HUES64 (cell line): ENCODE measurements at regions not wholly inside any gene's neighbourhood (a gene's known extent, or its start where the extent isn't known, plus 50 kb on each side); places are given as distances from the start of the nearest gene placed in this dataset.
"Not testable (repeated sequence)": the region's sequence is repeated elsewhere in the genome, so short reads cannot be mapped to it uniquely, and the experiment has no call there.

Source experiments
- H3K27ac ChIP-seq: 2 replicates; pipeline ENCODE4 v1.7.0; 2013; ENCODE audit warnings: low read depth, low read length, inconsistent platforms
- H3K27me3 ChIP-seq: 2 replicates; pipeline ENCODE4 v1.6.1; 2013; ENCODE audit warnings: mild to moderate bottlenecking, low read length; ENCODE audit not compliant: insufficient read depth
- H3K36me3 ChIP-seq: 2 replicates; pipeline ENCODE4 v1.6.1; 2013; ENCODE audit warnings: mild to moderate bottlenecking, low read length; ENCODE audit not compliant: insufficient read depth
- H3K4me1 ChIP-seq: 2 replicates; pipeline ENCODE4 v1.6.1; 2013; ENCODE audit warnings: mild to moderate bottlenecking, low read length, moderate library complexity; ENCODE audit not compliant: insufficient read depth
- H3K4me3 ChIP-seq: 2 replicates; pipeline ENCODE4 v1.5.1; 2013; ENCODE audit warnings: mild to moderate bottlenecking, low read length, moderate library complexity
- H3K9ac ChIP-seq: 2 replicates; pipeline ENCODE4 v1.6.1; 2013; ENCODE audit warnings: mild to moderate bottlenecking, low read depth, low read length
- H3K9me3 ChIP-seq: 2 replicates; pipeline ENCODE4 v1.6.1; 2013; ENCODE audit warnings: low read depth, low read length; ENCODE audit not compliant: insufficient read depth
- WGBS: fragments of 150-250, 120-280 bp; methylation state at CpG from one replicate; pipeline ENCODE4 v1.1.7; 2013; ENCODE audit warnings: missing lambda C conversion rate; 5-methylcytosine and 5-hydroxymethylcytosine counted together

- Histone ChIP-seq H3K4me3 (no peak overlapping the region), H3K9ac (no peak overlapping the region), H3K36me3 (no peaks in the 10 kb centered on the region), H3K4me1 (peaks cover 18% of the 10 kb centered on the region), H3K9me3 (no peaks in the 10 kb centered on the region), H3K27ac (no peak overlapping the region), H3K27me3 (no peaks in the 10 kb centered on the region)
- 97% methylated on average over 4 of the region's 4 CpGs for WGBS
Observed at GRCh38 chr7:110281362-110281761, 809.6 kb upstream of the LRRN3 start.

- WGBS, result 94% methylated on average over 2 of the region's 2 CpGs
- Histone ChIP-seq H3K9ac (no peak overlapping the region), H3K4me1 (peaks cover 18% of the 10 kb centered on the region), H3K27me3 (no peaks in the 10 kb centered on the region), H3K9me3 (no peaks in the 10 kb centered on the region), H3K4me3 (no peak overlapping the region), H3K27ac (no peak overlapping the region), H3K36me3 (no peaks in the 10 kb centered on the region)
Observed at GRCh38 chr7:110283056-110283455, 807.9 kb upstream of the LRRN3 start.

- no peaks in the 10 kb centered on the region for H3K9me3 ChIP-seq
- H3K4me3 ChIP-seq, result no peak overlapping the region
- H3K27ac ChIP-seq, result no peak overlapping the region
- H3K36me3 ChIP-seq, result no peaks in the 10 kb centered on the region
- no peaks in the 10 kb centered on the region for H3K4me1 ChIP-seq
- WGBS, result 96% methylated on average over 1 of the region's 2 CpGs
- no peaks in the 10 kb centered on the region for H3K27me3 ChIP-seq
- H3K9ac ChIP-seq, result no peak overlapping the region
Observed at GRCh38 chr7:110291430-110291829, 799.5 kb upstream of the LRRN3 start.

- no peaks in the 10 kb centered on the region for H3K27me3 ChIP-seq
- H3K4me1 ChIP-seq, result no peaks in the 10 kb centered on the region
- H3K9ac ChIP-seq, result no peak overlapping the region
- peaks cover 7% of the 10 kb centered on the region; the same call in 1 of the 2 replicates for H3K9me3 ChIP-seq
- no peaks in the 10 kb centered on the region for H3K36me3 ChIP-seq
- WGBS, result 83% methylated on average over 1 of the region's 1 CpG
- no peak overlapping the region for H3K27ac ChIP-seq
- H3K4me3 ChIP-seq, result no peak overlapping the region
Observed at GRCh38 chr7:110296321-110296720, 794.6 kb upstream of the LRRN3 start.

- Histone ChIP-seq H3K27me3 (no peaks in the 10 kb centered on the region), H3K4me1 (peaks cover 7% of the 10 kb centered on the region; the same call in 1 of the 2 replicates), H3K27ac (no peak overlapping the region), H3K36me3 (no peaks in the 10 kb centered on the region), H3K9me3 (peaks cover 13% of the 10 kb centered on the region), H3K4me3 (no peak overlapping the region), H3K9ac (no peak overlapping the region)
- WGBS, result 92% methylated on average over 1 of the region's 1 CpG
Observed at GRCh38 chr7:110307776-110308175, 783.2 kb upstream of the LRRN3 start.

GRCh38 chr7:110308791-110309190, 782.1 kb upstream of the LRRN3 start:
- H3K9me3 ChIP-seq, result peaks cover 13% of the 10 kb centered on the region
- H3K4me1 ChIP-seq, result no peaks in the 10 kb centered on the region
- 94% methylated on average over 5 of the region's 5 CpGs for WGBS

GRCh38 chr7:110309941-110310340, 781.0 kb upstream of the LRRN3 start:
- no peaks in the 10 kb centered on the region for H3K36me3 ChIP-seq
- H3K4me1 ChIP-seq, result no peaks in the 10 kb centered on the region
- H3K27ac ChIP-seq, result no peak overlapping the region
- no peaks in the 10 kb centered on the region for H3K27me3 ChIP-seq
- no peak overlapping the region for H3K9ac ChIP-seq
- H3K4me3 ChIP-seq, result no peak overlapping the region
- peaks cover 13% of the 10 kb centered on the region for H3K9me3 ChIP-seq

More at GRCh38 chr7:110308791-110309190, 782.1 kb upstream of the LRRN3 start:
- no peak overlapping the region for H3K4me3 ChIP-seq
- no peak overlapping the region for H3K9ac ChIP-seq
- no peak overlapping the region for H3K27ac ChIP-seq
- no peaks in the 10 kb centered on the region for H3K27me3 ChIP-seq
- H3K36me3 ChIP-seq, result no peaks in the 10 kb centered on the region

- no peak overlapping the region for H3K9ac ChIP-seq
- H3K27me3 ChIP-seq, result no peaks in the 10 kb centered on the region
- H3K9me3 ChIP-seq, result peaks cover 13% of the 10 kb centered on the region
- no peak overlapping the region for H3K4me3 ChIP-seq
- H3K4me1 ChIP-seq, result no peaks in the 10 kb centered on the region
- H3K36me3 ChIP-seq, result no peaks in the 10 kb centered on the region
- no peak overlapping the region for H3K27ac ChIP-seq
- 64% methylated on average over 3 of the region's 3 CpGs for WGBS
Observed at GRCh38 chr7:110311556-110311955, 779.4 kb upstream of the LRRN3 start.

- no peak overlapping the region for H3K4me3 ChIP-seq
- H3K27me3 ChIP-seq, result no peaks in the 10 kb centered on the region
- no peak overlapping the region for H3K9ac ChIP-seq
- H3K9me3 ChIP-seq, result peaks cover 19% of the 10 kb centered on the region
- no peak overlapping the region for H3K27ac ChIP-seq
- WGBS, result 97% methylated on average over 1 of the region's 2 CpGs
- peaks cover 7% of the 10 kb centered on the region; the same call in 1 of the 2 replicates for H3K4me1 ChIP-seq
- H3K36me3 ChIP-seq, result no peaks in the 10 kb centered on the region
Observed at GRCh38 chr7:110317541-110318265, 773.2 kb upstream of the LRRN3 start.

- H3K4me3 ChIP-seq, H3K9ac ChIP-seq, H3K27ac ChIP-seq, H3K36me3 ChIP-seq, H3K4me1 ChIP-seq, H3K27me3 ChIP-seq: not testable (repeated sequence)
- WGBS, result 94% methylated on average over 5 of the region's 5 CpGs
- peaks cover 19% of the 10 kb centered on the region for H3K9me3 ChIP-seq
Observed at GRCh38 chr7:110320285-110320684, 770.6 kb upstream of the LRRN3 start.

GRCh38 chr7:110322796-110323195, 768.1 kb upstream of the LRRN3 start:
- WGBS, result 93% methylated on average over 2 of the region's 2 CpGs
- H3K9ac ChIP-seq, result no peak overlapping the region
- H3K27ac ChIP-seq, result no peak overlapping the region
- H3K36me3 ChIP-seq, result no peaks in the 10 kb centered on the region
- H3K27me3 ChIP-seq, result no peaks in the 10 kb centered on the region
- no peak overlapping the region for H3K4me3 ChIP-seq
- peaks cover 19% of the 10 kb centered on the region for H3K9me3 ChIP-seq
- peaks cover 4% of the 10 kb centered on the region; the same call in 1 of the 2 replicates for H3K4me1 ChIP-seq

GRCh38 chr7:110326966-110327365, 764.0 kb upstream of the LRRN3 start:
- no peak overlapping the region for H3K27ac ChIP-seq
- 94% methylated on average over 4 of the region's 4 CpGs for WGBS
- no peaks in the 10 kb centered on the region for H3K9me3 ChIP-seq
- H3K4me3 ChIP-seq, result no peak overlapping the region
- H3K36me3 ChIP-seq, result no peaks in the 10 kb centered on the region
- H3K4me1 ChIP-seq, result no peaks in the 10 kb centered on the region
- no peaks in the 10 kb centered on the region for H3K27me3 ChIP-seq
- H3K9ac ChIP-seq, result no peak overlapping the region
